HG03469 (cell line): ENCODE measurements at regions not wholly inside any gene's neighbourhood (a gene's known extent, or its start where the extent isn't known, plus 50 kb on each side); places are given as distances from the start of the nearest gene placed in this dataset.

ENCODE experiments used
- ATAC-seq: cut with Tn5 transposase; IDR thresholded peaks from one replicate; pipeline ENCODE4 v1.9.1; 2021; ENCODE audit warnings: mild to moderate bottlenecking, moderate library complexity, moderate number of reproducible peaks; ENCODE audit not compliant: unreplicated experiment

GRCh38 chr15:61541516-61541915 is 312.4 kb upstream of the RORA start:
- ATAC-seq = no peak

- ATAC-seq = no peak
Measured at GRCh38 chr15:61537337-61537736, 308.2 kb upstream of the RORA start.

GRCh38 chr15:61534986-61535385 is 305.9 kb upstream of the RORA start:
- no peak for ATAC-seq

GRCh38 chr15:61530769-61531168 is 301.7 kb upstream of the RORA start:
- ATAC-seq = no peak

GRCh38 chr15:61528581-61528910 is 299.4 kb upstream of the RORA start:
- ATAC-seq = no peak

- ATAC-seq = no peak
Measured at GRCh38 chr15:61527836-61528580, 298.9 kb upstream of the RORA start.

DNA sequence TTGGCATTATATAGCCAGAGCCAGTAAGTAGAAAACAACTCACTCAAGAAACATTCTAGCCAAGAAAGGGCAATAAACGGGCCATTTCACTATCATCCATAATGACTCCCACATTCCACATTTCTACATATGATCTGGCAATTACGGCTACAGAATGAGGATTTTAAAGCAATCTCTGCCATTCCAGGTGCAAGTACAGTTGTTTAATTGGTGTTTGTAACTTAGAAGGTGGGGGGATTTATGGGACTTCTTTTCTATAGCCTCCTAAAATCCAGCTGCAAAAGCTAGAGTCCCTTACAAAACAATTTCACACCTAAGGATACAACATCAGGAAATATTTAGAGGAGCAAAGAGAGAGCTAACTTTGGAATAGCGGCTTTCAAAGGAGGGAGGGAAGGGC is 295.4 kb upstream of the RORA start:
- no peak for ATAC-seq

- no peak for ATAC-seq
Measured at GRCh38 chr15:61524086-61524485, 295.0 kb upstream of the RORA start.

GRCh38 chr15:61522411-61522810 is 293.3 kb upstream of the RORA start:
- no peak for ATAC-seq

DNA sequence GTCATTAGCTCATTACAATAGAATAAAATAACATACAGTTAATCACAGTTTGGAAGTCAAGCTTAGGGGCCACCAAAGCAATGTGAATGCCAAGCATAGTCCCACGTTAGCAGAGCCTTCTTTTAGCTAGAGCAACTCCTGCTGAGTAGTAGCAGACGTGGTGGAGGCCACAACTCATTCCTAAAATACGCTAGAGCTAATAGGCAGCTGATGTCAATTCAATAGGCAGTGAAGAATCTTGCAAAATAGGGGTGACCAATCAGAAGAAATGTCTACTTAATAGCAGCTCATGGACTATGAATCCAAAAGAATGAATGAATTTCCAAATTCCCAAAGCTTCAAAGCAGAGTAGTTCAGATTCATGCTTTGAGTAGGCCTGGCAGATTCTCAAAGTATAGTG is 292.9 kb upstream of the RORA start:
- no peak for ATAC-seq

GRCh38 chr15:61519296-61519695 is 290.2 kb upstream of the RORA start:
- no peak for ATAC-seq

GRCh38 chr15:61518191-61518950 is 289.3 kb upstream of the RORA start:
- no peak for ATAC-seq

DNA sequence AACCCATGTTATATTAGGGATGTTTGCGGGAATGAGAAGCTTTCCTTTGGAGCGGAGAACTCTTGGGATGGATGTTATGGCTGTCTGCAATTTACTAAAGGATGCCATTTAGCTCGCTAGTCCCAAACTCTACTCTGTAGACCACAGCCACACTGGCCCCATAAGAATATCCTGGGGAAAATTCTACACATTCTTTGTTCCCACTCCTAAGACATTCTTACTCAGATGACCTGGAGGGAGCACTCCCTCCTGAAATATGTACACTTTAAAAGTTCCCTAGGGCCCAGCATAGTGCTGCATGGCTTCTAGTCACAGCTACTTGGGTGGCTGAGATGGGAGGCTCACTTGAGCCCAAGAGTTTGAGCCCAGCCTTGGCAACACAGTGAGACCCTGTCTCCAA is 288.7 kb upstream of the RORA start:
- ATAC-seq = no peak

DNA sequence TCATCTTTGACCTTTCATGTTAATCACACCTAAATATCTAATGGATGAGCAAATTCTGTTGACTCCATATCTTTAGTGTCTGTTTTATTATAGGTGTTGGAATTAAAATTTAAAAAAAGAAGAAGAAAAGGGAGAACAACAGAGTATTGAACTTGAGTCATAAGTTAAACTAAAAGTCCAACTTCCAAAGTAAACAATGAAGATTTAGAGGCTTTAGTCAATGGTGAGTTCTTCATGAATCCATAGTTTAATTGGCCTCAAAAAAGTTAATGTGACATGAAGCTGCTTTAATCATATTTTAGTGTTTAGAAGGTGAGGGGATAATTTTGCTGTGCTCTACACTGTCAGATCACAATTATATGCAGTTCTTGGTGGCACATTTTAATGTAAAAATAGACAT is 288.2 kb upstream of the RORA start:
- ATAC-seq = no peak

GRCh38 chr15:61511756-61512155 is 282.7 kb upstream of the RORA start:
- ATAC-seq = no peak

GRCh38 chr15:61511089-61511488 is 282.0 kb upstream of the RORA start:
- ATAC-seq = no peak

DNA sequence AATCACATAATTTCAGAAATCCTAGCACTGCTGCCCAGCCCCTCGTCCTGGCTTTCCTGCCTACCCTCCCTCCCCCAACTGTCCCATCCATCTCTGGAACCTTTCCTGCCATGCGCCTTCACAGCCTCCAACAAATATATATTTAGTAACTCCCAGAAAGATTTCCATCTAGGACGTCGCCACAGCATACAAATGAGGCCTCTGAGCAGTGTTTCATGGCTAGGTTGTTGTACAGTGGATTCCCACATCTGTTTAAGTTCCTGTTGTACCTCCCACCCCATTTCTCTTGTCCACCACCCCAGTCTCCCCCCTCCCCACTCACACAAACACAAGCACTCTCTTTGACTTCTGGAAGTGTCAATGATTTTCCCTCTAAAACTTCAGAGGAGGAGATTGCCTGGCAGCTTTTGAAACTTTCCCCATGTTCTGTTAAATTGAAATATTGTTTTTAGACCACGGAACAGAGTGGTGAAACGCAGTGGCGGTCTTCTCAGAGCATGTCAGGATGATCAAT is 280.3 kb upstream of the RORA start:
- no peak for ATAC-seq

DNA sequence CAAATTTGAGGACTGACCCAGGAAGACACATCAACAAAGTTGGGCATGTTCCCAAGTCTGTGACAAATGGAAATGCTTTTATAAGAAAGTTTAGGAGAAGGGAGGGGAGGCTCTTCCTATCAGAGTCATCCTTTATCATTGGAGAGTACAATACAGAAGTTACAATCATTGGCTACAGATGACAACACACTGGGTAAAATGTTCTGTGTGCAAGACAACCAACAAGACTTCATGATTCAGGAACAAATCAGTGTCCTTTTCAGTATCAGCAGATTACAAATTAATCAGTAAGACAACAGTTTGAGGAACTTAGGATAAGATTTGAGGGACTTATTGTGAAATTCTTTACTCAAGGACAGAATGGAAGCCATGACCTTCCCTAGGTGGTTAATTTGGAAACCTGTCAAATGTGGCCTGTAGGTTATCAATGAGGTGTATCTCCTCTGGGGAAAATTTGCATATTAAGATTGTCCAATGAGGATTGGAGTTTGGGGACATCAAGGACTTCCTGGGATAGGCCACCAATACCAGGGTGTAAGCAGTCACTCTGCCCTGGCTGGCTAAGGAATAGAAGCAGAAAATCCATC is 274.4 kb upstream of the RORA start:
- ATAC-seq = no peak

- ATAC-seq = no peak
Measured at GRCh38 chr15:61501815-61502389, 272.8 kb upstream of the RORA start.

GRCh38 chr15:61500951-61501620 is 272.0 kb upstream of the RORA start:
- ATAC-seq = no peak

GRCh38 chr15:61500523-61500922 is 271.4 kb upstream of the RORA start:
- no peak for ATAC-seq
